Kidney (tissue), 13 donors: ENCODE measurements at regions not wholly inside any gene's neighbourhood (a gene's known extent, or its start where the extent isn't known, plus 50 kb on each side); places are given as distances from the start of the nearest gene placed in this dataset.

Experiments
- DNase-seq, 5 donors: peaks; one replicate each; pipeline ENCODE4 v3.0.0-alpha.2; 2013 to 2020
- FAIRE-seq: peaks from 2 replicates; lab custom pipeline; 2012; peaks lifted over from hg19 to GRCh38; lab: Jason Lieb, UNC
- H3K27ac ChIP-seq, 2 donors: one replicate each; pipeline ENCODE4 v1.7.0; 2013; ENCODE audit warnings: low read depth in 2 of 2, low read length in 2 of 2, inconsistent platforms in 1 of 2
- H3K27me3 ChIP-seq: one replicate; pipeline ENCODE4 v1.7.1; 2013; ENCODE audit warnings: low read length, inconsistent platforms; ENCODE audit not compliant: control insufficient read depth, insufficient read depth
- H3K36me3 ChIP-seq, 3 donors: one replicate each; pipeline versions ENCODE4 v1.7.0 to v1.7.1; 2013; ENCODE audit warnings: low read length in 3 of 3, control low read depth in 1 of 3, inconsistent platforms in 1 of 3; ENCODE audit not compliant: insufficient read depth in 3 of 3, control insufficient read depth in 2 of 3
- H3K4me1 ChIP-seq, 3 donors: one replicate each; pipeline versions ENCODE4 v1.7.0 to v1.7.1; 2013; ENCODE audit warnings: low read length in 3 of 3, inconsistent platforms in 1 of 3, low read depth in 1 of 3; ENCODE audit not compliant: control insufficient read depth in 2 of 3, insufficient read depth in 2 of 3
- H3K4me3 ChIP-seq, 3 donors: one replicate each; pipeline versions ENCODE4 v1.7.0 to v1.8.1; 2013; ENCODE audit warnings: low read length in 3 of 3, control low read depth in 1 of 3, inconsistent platforms in 1 of 3
- H3K9ac ChIP-seq, 3 donors: one replicate each; pipeline versions ENCODE4 v1.7.0 to v1.7.1; 2013; ENCODE audit warnings: low read length in 3 of 3, control low read depth in 1 of 3, inconsistent platforms in 1 of 3
- H3K9me3 ChIP-seq, 3 donors: one replicate each; pipeline versions ENCODE4 v1.7.0 to v1.7.1; 2013; ENCODE audit warnings: low read length in 3 of 3, control low read depth in 1 of 3, inconsistent platforms in 1 of 3; ENCODE audit not compliant: control insufficient read depth in 2 of 3, insufficient read depth in 1 of 3
- intact Hi-C: fragments of 100-400 bp; cut with DNase I; formaldehyde crosslinking; loops from one replicate; pipeline ENCODE4 v1.11.1; 2022
- TF ChIP-seq, protein P1 (sequence below): IDR thresholded peaks from 3 replicates; pipeline ENCODE4 v1.5.1; 2012; ENCODE audit warnings: mild to moderate bottlenecking, moderate library complexity, borderline replicate concordance; ENCODE audit not compliant: insufficient read depth; ENCODE audit errors: extremely low read depth
- donor health status: control.
- donor health status: control.
- donor health status: control.
- donor health status: control.
- donor health status: control.
- donor health status: DM: yes; HTN: yes; CAD: no.
- donor health status: Normal renal cell carcinoma (clear cell type).

DNA sequence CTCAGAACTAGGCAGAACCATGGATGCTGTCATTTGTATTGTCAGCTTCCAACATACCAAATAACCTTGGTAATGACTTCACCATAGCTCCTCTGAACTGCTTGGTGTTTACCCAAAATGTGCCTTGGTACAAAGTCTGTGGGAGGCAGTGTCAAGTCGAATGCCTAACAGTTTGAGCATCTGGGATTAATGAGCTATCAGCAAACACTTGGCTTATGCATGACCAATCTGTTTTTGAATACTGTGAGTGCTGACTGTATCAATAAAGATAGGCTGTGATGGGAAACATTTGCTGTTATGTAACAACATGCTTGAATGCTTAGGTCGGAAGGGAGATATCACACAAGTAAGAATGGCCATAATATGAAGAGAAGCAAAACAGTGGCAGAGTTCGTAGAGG is 455.4 kb downstream of the CMPK2 start:
- FAIRE-seq (no peak), DNase-seq (no peak)
- no peaks in the 10 kb centered on the region for H3K4me1 ChIP-seq
- TF ChIP-seq, protein P1, sequence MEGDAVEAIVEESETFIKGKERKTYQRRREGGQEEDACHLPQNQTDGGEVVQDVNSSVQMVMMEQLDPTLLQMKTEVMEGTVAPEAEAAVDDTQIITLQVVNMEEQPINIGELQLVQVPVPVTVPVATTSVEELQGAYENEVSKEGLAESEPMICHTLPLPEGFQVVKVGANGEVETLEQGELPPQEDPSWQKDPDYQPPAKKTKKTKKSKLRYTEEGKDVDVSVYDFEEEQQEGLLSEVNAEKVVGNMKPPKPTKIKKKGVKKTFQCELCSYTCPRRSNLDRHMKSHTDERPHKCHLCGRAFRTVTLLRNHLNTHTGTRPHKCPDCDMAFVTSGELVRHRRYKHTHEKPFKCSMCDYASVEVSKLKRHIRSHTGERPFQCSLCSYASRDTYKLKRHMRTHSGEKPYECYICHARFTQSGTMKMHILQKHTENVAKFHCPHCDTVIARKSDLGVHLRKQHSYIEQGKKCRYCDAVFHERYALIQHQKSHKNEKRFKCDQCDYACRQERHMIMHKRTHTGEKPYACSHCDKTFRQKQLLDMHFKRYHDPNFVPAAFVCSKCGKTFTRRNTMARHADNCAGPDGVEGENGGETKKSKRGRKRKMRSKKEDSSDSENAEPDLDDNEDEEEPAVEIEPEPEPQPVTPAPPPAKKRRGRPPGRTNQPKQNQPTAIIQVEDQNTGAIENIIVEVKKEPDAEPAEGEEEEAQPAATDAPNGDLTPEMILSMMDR, result no peak
- H3K9ac ChIP-seq, result no peak overlapping the region
- H3K4me3 ChIP-seq, result no peak overlapping the region
- H3K27me3 ChIP-seq, result no peaks in the 10 kb centered on the region
- no peaks in the 10 kb centered on the region for H3K9me3 ChIP-seq
- H3K36me3 ChIP-seq, result no peaks in the 10 kb centered on the region
- H3K27ac ChIP-seq, result no peak overlapping the region
- intact Hi-C loops, result no loop called here

DNA sequence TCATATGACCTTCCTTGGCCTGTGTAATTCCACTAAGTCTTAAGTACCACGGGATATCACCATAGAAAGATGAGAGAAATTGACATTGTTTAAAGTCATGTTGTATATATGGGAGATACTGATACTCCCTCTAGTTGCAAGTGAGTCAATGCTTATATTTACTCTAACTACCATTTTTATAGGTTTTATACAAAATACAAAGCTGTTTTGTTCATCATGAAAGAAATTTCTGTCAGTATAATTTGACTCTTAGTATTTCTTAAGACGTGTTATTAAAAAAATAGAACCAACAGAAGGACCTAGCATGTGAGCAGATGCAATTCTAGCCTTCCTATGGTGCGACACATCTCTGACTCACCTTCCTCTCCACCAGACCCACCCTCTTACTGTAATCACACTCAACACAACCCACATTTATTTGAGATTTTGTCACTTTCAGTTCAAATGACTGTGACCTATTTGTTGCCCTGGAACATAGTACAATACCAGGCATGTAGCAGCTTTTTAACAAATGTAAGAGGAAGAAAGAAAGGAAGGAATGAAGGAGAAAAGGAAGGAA is 453.1 kb downstream of the CMPK2 start:
- Histone ChIP-seq H3K27ac (no peak overlapping the region), H3K9me3 (no peaks in the 10 kb centered on the region), H3K36me3 (no peaks in the 10 kb centered on the region), H3K4me1 (no peaks in the 10 kb centered on the region), H3K4me3 (no peak overlapping the region), H3K27me3 (no peaks in the 10 kb centered on the region), H3K9ac (no peak overlapping the region)
- intact Hi-C loops, result no loop called here
- FAIRE-seq (no peak), DNase-seq (no peak)
- TF ChIP-seq, protein P1, result no peak

DNA sequence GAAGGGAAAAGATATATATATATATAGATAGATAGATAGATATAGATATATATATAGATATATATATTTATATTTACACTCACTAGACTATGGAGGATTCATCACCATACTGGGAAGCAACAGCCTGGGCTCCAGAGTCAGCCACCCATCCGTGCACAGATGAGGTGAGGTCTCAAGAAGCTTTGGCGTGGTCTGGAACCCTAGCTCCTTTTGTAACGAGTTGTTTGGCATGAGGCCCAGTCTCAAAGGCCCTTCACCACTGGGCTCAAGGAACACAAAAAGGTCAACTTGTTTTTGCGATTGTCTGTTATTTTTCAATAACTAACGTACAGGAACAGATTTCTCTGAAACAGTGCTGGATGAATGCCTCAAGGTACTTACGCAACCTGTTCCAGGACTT is 448.7 kb downstream of the CMPK2 start:
- intact Hi-C loops, result no loop called here
- DNase-seq (no peak), FAIRE-seq (no peak)
- Histone ChIP-seq H3K9ac (no peak overlapping the region), H3K4me3 (no peak overlapping the region), H3K9me3 (no peaks in the 10 kb centered on the region), H3K36me3 (no peaks in the 10 kb centered on the region), H3K27ac (no peak overlapping the region), H3K27me3 (no peaks in the 10 kb centered on the region), H3K4me1 (no peaks in the 10 kb centered on the region)
- TF ChIP-seq, protein P1, result no peak

DNA sequence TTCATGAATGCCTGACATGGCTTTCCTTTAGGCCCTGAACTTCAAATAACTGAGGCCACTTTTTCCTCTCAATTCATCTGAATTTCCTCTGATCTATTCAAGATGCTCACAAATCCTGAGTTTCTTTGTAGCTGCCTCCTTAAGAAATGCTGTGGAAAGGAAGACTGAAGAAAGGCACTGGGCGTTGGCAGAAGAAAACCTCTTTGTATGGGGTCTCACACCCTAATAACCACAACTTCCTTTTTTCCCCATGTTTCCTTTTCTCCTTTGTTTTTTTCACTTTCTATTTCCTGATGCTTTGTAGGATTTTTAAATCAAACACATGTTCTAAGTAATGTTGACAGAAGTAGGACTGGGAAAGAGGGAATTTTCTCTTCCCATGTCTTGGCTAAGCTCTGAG is 447.4 kb downstream of the CMPK2 start:
- DNase-seq (no peak), FAIRE-seq (no peak)
- H3K4me3 ChIP-seq, result no peak overlapping the region
- H3K36me3 ChIP-seq, result no peaks in the 10 kb centered on the region
- TF ChIP-seq, protein P1, result no peak
- no peak overlapping the region for H3K27ac ChIP-seq
- no peaks in the 10 kb centered on the region for H3K9me3 ChIP-seq
- H3K27me3 ChIP-seq, result no peaks in the 10 kb centered on the region
- H3K9ac ChIP-seq, result no peak overlapping the region
- no peaks in the 10 kb centered on the region for H3K4me1 ChIP-seq
- intact Hi-C loops, result no loop called here
